D721Med (cell line): ENCODE measurements at regions not wholly inside any gene's neighbourhood (a gene's known extent, or its start where the extent isn't known, plus 50 kb on each side); places are given as distances from the start of the nearest gene placed in this dataset.

Source experiments
- DNase-seq: peaks from one replicate; pipeline ENCODE4 v3.0.0; 2011; ENCODE audit warnings: low spot score; ENCODE audit not compliant: insufficient read length
- FAIRE-seq: peaks from 2 replicates; lab custom pipeline; 2011; peaks lifted over from hg19 to GRCh38; lab: Jason Lieb, UNC
- TF ChIP-seq, protein P1 (sequence below): IDR thresholded peaks from 2 replicates; pipeline ENCODE4 v1.5.1; 2012; ENCODE audit warnings: mild to moderate bottlenecking, control low read depth; ENCODE audit not compliant: insufficient read depth; ENCODE audit errors: missing control alignments

DNA sequence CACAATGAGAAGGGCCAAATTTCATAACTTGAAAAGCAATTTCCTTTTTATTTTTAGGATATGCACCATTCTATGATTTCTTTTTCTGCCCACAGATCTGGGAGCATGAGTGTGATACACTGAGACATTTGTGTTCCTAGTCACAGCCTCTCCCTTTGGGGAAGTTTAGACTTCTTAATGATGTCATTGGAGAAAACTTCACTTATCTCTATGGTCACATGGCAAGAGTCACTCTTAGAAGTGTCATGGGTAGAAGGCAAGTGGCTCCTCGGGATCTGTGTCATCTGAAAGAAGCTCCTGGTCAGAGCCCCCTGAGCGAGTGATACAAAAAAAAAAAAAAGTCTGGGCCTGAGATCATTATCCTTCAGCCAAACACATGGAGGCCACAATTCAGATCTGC is 62.5 kb upstream of the LGALSL start:
- DNase-seq (no peak), FAIRE-seq (no peak)
- TF ChIP-seq, protein P1, sequence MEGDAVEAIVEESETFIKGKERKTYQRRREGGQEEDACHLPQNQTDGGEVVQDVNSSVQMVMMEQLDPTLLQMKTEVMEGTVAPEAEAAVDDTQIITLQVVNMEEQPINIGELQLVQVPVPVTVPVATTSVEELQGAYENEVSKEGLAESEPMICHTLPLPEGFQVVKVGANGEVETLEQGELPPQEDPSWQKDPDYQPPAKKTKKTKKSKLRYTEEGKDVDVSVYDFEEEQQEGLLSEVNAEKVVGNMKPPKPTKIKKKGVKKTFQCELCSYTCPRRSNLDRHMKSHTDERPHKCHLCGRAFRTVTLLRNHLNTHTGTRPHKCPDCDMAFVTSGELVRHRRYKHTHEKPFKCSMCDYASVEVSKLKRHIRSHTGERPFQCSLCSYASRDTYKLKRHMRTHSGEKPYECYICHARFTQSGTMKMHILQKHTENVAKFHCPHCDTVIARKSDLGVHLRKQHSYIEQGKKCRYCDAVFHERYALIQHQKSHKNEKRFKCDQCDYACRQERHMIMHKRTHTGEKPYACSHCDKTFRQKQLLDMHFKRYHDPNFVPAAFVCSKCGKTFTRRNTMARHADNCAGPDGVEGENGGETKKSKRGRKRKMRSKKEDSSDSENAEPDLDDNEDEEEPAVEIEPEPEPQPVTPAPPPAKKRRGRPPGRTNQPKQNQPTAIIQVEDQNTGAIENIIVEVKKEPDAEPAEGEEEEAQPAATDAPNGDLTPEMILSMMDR, result no peak

DNA sequence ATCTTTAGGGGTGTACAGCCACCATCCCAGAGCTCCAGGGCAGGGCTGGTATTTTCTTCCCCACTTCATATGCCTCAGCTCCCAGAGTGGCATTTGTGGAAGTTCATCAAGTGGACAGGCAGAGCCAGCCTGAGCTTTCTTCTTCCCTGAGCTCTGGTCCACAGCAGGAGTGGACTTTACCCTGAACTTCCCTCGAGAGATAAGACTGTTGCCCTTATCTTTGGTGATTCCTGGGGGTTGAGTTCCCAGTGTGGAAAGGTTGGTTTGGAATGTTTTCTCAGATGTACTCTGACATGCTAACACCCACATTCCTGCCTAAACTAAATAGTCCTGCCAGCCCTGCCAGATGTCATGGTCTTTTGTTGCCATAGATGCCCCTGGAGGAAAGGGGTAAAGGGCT is 62.0 kb upstream of the LGALSL start:
- DNase-seq (no peak), FAIRE-seq (no peak)
- TF ChIP-seq, protein P1, result no peak

DNA sequence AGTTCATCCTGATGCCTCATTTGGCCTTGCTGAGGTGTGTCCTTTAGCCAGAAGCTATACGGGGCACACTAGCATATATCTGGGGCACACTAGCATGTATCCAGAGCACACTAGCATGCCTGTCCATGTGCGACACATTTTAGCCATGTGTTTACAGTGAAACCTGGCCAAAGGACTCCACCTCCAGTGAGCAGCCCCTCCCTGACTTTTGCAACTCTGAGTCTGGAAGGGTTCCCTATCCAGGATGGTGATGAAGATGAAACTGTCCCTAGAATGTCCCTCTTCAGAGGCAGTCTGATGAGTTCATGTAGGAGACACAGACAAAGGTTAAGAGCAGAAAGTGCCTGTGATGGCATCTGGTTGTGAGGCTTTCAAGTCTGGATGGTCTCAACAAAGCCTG is 61.4 kb upstream of the LGALSL start:
- DNase-seq (no peak), FAIRE-seq (no peak)
- TF ChIP-seq, protein P1, result no peak

DNA sequence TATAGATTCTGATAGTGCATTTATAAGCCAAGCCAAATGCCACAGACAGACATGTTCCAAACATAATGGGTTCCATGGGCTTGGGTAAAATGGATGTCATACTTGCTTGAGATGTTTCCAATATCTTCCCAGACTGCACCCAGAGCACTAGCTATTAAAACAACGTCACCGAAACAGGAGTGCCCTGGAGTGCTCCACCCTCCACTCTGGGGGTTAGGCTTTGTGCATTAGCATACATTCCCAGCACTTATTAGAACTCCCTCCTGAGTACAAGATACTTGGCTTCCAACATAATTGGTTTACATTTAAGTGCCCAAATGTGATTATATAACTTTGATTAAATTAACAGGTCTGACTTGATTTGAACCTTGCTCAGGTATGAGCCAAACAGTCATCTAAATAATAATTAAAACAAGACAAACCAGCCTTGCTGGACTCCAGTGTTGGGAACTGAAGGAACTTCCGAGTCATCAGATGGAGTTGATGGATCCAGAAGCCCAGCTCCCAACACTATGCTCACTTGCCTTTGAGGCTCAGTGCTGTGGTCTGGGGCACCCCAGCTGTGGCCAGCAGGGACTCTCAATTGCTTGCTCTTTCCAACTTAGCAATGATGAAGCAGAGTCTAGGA is 60.5 kb upstream of the LGALSL start:
- no peak for FAIRE-seq
- TF ChIP-seq, protein P1, result no peak
- no peak for DNase-seq

DNA sequence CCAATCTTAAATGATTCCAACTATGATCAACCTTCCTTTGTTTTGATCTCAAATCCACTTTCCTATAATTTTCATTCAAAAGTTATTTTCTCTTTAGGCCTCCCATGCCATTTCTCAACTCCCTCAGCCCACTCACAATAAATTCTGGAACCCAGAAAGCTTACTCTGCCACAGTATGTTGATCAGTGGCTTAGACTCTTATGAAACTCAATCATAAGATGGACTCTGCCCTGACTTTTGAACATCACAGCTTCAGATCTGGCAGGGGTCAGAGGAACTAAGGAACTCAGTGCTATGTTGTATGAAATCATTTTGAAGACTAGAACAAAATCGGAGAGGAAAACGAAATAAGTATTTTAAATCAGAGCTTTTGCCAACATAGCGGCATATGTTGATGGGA is 59.8 kb upstream of the LGALSL start:
- DNase-seq (no peak), FAIRE-seq (no peak)
- TF ChIP-seq, protein P1, result no peak

DNA sequence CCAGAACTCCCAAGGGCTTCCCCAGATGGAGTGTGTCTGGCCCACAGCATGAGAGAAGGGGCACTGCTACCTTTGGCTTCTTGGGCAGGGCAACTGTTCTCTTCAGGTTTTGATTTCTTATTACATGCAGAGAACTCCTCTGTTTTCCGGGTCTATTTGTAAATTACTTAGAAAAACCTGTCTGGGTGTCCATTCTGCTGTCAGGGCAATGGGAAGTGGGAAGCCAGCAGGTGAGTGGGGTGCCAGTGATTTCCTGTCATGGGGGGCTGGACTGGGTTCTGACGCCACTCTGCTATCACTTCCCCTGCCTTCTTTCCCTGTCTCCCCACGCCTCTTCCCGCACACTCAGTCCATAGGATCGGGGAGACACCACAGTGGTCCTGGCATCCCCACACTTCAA is 58.0 kb upstream of the LGALSL start:
- FAIRE-seq, result no peak
- no peak for DNase-seq
- TF ChIP-seq, protein P1, result no peak

DNA sequence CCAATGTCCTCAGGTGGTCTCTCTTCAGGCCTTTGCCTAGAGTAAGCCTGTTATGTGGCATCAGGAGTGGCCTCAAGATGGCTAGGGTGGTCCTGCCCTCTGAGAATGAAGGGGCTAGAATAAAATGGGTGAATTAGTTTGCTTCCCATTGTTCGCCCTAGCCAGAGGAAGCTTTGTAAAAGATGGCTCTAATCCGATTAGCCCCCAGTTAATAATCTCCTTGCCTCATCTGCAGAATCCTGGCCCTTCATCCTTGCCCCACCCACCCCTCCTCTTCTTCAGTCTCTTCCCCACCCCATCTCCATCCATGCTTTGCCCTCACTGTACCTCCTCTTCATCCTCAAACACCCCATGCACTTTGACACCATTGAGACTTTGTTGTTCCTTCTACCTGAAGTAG is 57.4 kb upstream of the LGALSL start:
- FAIRE-seq (no peak), DNase-seq (peak; percentile 57)
- TF ChIP-seq, protein P1, result no peak
